ENCODE measurements at regions not wholly inside any gene's neighbourhood (a gene's known extent, or its start where the extent isn't known, plus 50 kb on each side); places are given as distances from the start of the nearest gene placed in this dataset.
A peak's percentile ranks its signal among the peaks of the same experiment; 100 is the strongest.

DNA sequence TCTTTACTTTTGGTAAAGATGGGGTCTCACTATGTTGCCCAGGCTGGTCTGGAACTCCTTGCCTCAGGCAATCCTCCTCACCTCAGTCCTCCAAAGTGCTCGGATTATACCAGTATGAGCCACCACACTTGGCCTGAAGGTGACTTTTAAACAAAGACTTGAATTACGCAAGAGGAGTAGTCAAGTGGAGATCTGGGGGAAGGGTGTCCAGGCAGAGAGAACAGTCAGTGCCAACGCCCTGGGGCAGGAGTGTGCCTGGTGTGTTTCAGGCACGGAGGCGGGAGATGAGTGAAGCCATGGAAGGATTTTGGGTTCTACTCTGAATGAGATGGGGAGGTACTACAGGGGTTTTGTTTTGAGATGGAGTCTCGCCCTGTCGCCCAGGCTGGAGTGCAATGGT lies 82.6 kb upstream of the NPTX2 start:
- BruUV-seq (replicated peaks): no TSS peak
- ChIA-PET POLR2A (no interaction called here), CTCF (ENCODE audit: low intra/inter-chr PET ratio, low total read pairs) (no interaction called here)
- Histone ChIP-seq H3K9me3 (ENCODE audit: low read length) (no peaks in the 10 kb centered on the region; the same call in 1 of the 2 replicates), H3K9ac (ENCODE audit: insufficient read depth, low read depth, low read length) (no peak overlapping the region), H3K4me1 (ENCODE audit: insufficient read depth, low read length) (no peaks in the 10 kb centered on the region), H3K79me2 (ENCODE audit: insufficient read depth, low read length) (no peaks in the 10 kb centered on the region), H3K27me3 (ENCODE audit: control insufficient read depth in 1 of 2, insufficient read depth in 2 of 2, low read length in 2 of 2) (no peaks in the 10 kb centered on the region; a peak in 1 of 5 replicates), H3K36me3 (replicated peaks in 1 of 2; ENCODE audit: control insufficient read depth in 1 of 2, insufficient read depth in 2 of 2, low read length in 2 of 2) (no peaks in the 10 kb centered on the region), H3K27ac (ENCODE audit: extremely low read length, insufficient read depth, low read length) (no peak overlapping the region), H3K4me2 (ENCODE audit: low read depth, low read length) (no peak overlapping the region), H2AFZ (ENCODE audit: low read length) (no peak overlapping the region), H4K20me1 (ENCODE audit: insufficient read depth, low read length) (no peaks in the 10 kb centered on the region), H3K4me3 (replicated peaks in 1 of 3; ENCODE audit: insufficient read depth in 1 of 3, low read depth in 2 of 3, low read length in 3 of 3) (no peak overlapping the region)
- DNase-seq (ENCODE audit: low spot score): no peak
- TF ChIP-seq ZNF567 (CRISPR knock-in tag; IDR thresholded peaks at IDR 0.05; ENCODE audit: borderline replicate concordance) (no peak), CEBPB (IDR thresholded peaks at IDR 0.05; ENCODE audit: borderline replicate concordance, low read depth, low read length) (peak; percentile 54; the same call in 1 of the 2 replicates)
- in situ Hi-C loops (cut with HindIII; ENCODE audit: extremely low pct_ligation_motif_present, low pct_unique_long_range_greater_than_20kb): no loop called here
- no peak for FAIRE-seq
- intact Hi-C loops (cut with micrococcal nuclease; ENCODE audit: unreplicated experiment): no loop called here
- ATAC-seq: no peak
- WGBS (ENCODE audit: low lambda C conversion rate): 38% methylated on average over 6 of the region's 7 CpGs

DNA sequence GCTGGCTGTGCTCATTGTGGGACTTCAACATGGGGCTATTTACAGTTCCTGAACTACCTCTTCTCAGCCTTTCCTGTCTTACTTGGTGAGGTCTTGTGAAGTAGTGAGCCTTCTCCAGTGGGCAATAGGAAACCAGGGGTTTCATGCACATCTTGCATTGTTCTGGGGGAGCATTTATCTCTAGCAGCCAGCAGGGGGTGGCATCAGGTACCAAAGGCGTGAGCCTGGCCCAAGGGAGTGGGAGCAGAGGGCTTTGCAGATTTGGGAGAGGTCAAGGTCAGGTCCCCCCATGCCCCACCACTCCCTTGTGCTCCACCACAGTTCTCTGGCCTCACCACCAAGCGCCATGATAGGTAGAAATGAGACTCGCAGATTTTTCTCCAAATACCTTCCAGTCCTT lies 85.4 kb upstream of the NPTX2 start:
- no TSS peak for BruUV-seq (replicated peaks)
- Histone ChIP-seq H3K79me2 (ENCODE audit: insufficient read depth, low read length) (no peaks in the 10 kb centered on the region), H3K4me1 (ENCODE audit: insufficient read depth, low read length) (no peaks in the 10 kb centered on the region), H3K9me3 (ENCODE audit: low read length) (no peaks in the 10 kb centered on the region; the same call in 1 of the 2 replicates), H2AFZ (ENCODE audit: low read length) (no peak overlapping the region), H4K20me1 (ENCODE audit: insufficient read depth, low read length) (no peaks in the 10 kb centered on the region), H3K36me3 (replicated peaks in 1 of 2; ENCODE audit: control insufficient read depth in 1 of 2, insufficient read depth in 2 of 2, low read length in 2 of 2) (no peaks in the 10 kb centered on the region), H3K27me3 (ENCODE audit: control insufficient read depth in 1 of 2, insufficient read depth in 2 of 2, low read length in 2 of 2) (peaks cover 0 to 11% of the 10 kb centered on the region in 2 experiments; a peak in 1 of 5 replicates), H3K9ac (ENCODE audit: insufficient read depth, low read depth, low read length) (no peak overlapping the region), H3K4me2 (ENCODE audit: low read depth, low read length) (no peak overlapping the region), H3K4me3 (replicated peaks in 1 of 3; ENCODE audit: insufficient read depth in 1 of 3, low read depth in 2 of 3, low read length in 3 of 3) (no peak overlapping the region), H3K27ac (ENCODE audit: extremely low read length, insufficient read depth, low read length) (no peak overlapping the region)
- CTCF ChIA-PET (ENCODE audit: low intra/inter-chr PET ratio, low total read pairs): no interaction called here
- WGBS (ENCODE audit: low lambda C conversion rate): 25% methylated on average over 2 of the region's 3 CpGs
- in situ Hi-C loops (cut with HindIII; ENCODE audit: extremely low pct_ligation_motif_present, low pct_unique_long_range_greater_than_20kb): no loop called here
- TF ChIP-seq, protein P1, sequence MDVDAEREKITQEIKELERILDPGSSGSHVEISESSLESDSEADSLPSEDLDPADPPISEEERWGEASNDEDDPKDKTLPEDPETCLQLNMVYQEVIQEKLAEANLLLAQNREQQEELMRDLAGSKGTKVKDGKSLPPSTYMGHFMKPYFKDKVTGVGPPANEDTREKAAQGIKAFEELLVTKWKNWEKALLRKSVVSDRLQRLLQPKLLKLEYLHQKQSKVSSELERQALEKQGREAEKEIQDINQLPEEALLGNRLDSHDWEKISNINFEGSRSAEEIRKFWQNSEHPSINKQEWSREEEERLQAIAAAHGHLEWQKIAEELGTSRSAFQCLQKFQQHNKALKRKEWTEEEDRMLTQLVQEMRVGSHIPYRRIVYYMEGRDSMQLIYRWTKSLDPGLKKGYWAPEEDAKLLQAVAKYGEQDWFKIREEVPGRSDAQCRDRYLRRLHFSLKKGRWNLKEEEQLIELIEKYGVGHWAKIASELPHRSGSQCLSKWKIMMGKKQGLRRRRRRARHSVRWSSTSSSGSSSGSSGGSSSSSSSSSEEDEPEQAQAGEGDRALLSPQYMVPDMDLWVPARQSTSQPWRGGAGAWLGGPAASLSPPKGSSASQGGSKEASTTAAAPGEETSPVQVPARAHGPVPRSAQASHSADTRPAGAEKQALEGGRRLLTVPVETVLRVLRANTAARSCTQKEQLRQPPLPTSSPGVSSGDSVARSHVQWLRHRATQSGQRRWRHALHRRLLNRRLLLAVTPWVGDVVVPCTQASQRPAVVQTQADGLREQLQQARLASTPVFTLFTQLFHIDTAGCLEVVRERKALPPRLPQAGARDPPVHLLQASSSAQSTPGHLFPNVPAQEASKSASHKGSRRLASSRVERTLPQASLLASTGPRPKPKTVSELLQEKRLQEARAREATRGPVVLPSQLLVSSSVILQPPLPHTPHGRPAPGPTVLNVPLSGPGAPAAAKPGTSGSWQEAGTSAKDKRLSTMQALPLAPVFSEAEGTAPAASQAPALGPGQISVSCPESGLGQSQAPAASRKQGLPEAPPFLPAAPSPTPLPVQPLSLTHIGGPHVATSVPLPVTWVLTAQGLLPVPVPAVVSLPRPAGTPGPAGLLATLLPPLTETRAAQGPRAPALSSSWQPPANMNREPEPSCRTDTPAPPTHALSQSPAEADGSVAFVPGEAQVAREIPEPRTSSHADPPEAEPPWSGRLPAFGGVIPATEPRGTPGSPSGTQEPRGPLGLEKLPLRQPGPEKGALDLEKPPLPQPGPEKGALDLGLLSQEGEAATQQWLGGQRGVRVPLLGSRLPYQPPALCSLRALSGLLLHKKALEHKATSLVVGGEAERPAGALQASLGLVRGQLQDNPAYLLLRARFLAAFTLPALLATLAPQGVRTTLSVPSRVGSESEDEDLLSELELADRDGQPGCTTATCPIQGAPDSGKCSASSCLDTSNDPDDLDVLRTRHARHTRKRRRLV (CRISPR knock-in tag; IDR thresholded peaks at IDR 0.05): no peak
- no peak for TF ChIP-seq CHCHD3 (CRISPR knock-in tag; IDR thresholded peaks at IDR 0.05)
- no peak for TF ChIP-seq ZNF670 (CRISPR knock-in tag; IDR thresholded peaks at IDR 0.05; ENCODE audit: borderline replicate concordance)
- no peak for TF ChIP-seq ARID2 (CRISPR knock-in tag; IDR thresholded peaks at IDR 0.05; ENCODE audit: borderline replicate concordance)
- TF ChIP-seq, protein P2, sequence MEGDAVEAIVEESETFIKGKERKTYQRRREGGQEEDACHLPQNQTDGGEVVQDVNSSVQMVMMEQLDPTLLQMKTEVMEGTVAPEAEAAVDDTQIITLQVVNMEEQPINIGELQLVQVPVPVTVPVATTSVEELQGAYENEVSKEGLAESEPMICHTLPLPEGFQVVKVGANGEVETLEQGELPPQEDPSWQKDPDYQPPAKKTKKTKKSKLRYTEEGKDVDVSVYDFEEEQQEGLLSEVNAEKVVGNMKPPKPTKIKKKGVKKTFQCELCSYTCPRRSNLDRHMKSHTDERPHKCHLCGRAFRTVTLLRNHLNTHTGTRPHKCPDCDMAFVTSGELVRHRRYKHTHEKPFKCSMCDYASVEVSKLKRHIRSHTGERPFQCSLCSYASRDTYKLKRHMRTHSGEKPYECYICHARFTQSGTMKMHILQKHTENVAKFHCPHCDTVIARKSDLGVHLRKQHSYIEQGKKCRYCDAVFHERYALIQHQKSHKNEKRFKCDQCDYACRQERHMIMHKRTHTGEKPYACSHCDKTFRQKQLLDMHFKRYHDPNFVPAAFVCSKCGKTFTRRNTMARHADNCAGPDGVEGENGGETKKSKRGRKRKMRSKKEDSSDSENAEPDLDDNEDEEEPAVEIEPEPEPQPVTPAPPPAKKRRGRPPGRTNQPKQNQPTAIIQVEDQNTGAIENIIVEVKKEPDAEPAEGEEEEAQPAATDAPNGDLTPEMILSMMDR (CRISPR knock-in tag; IDR thresholded peaks at IDR 0.05): peak; percentile 26; the same call in 1 of the 2 replicates
- DNase-seq (ENCODE audit: low spot score) (no peak), FAIRE-seq (no peak), ATAC-seq (no peak)
- POLR2A ChIA-PET: no interaction called here
- intact Hi-C loops (cut with micrococcal nuclease; ENCODE audit: unreplicated experiment): no loop called here

Data from HepG2 (cell line).